ENCODE measurements at regions not wholly inside any gene's neighbourhood (a gene's known extent, or its start where the extent isn't known, plus 50 kb on each side); places are given as distances from the start of the nearest gene placed in this dataset.

DNA sequence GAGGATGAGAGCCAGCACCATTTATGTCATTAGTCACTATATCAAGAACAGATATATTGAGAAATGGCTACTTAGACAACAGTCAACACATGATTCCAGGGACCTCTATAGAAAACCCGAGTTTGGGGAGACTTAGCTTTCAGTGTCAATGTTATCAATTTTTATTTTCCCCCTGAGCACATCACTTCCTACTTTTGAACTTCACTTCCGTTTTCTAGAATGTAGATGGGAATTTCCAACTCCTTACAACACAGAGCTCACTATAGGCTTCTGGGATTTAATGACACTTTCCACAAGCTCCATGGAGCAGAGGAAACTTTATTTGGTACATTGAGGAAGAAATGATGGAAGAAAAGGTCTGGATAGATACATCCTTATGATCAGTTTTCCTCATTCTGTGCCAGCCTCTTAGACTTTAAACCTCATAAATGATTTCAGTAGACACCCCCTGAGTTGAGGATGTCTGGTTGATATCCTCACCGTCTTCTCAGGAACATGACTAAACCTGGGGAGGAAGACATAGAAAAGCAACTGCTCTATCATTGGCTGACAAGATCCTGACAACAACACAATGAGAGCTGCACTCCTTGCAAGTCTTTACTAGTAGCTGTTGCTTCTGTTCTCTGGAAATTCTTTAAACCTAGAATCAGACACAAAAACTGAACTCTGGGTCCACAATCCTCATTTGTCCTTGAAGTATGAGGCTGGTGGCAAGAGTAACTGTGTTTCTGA is 449.4 kb upstream of the OR4E1 start:
- TF ChIP-seq TAF1 (IDR thresholded peaks at IDR 0.05; ENCODE audit: borderline replicate concordance, insufficient read depth, low read length) (no peak), POLR2AphosphoS5 (IDR thresholded peaks at IDR 0.05; ENCODE audit: low read depth, low read length) (no peak)
- TF ChIP-seq, protein P1, sequence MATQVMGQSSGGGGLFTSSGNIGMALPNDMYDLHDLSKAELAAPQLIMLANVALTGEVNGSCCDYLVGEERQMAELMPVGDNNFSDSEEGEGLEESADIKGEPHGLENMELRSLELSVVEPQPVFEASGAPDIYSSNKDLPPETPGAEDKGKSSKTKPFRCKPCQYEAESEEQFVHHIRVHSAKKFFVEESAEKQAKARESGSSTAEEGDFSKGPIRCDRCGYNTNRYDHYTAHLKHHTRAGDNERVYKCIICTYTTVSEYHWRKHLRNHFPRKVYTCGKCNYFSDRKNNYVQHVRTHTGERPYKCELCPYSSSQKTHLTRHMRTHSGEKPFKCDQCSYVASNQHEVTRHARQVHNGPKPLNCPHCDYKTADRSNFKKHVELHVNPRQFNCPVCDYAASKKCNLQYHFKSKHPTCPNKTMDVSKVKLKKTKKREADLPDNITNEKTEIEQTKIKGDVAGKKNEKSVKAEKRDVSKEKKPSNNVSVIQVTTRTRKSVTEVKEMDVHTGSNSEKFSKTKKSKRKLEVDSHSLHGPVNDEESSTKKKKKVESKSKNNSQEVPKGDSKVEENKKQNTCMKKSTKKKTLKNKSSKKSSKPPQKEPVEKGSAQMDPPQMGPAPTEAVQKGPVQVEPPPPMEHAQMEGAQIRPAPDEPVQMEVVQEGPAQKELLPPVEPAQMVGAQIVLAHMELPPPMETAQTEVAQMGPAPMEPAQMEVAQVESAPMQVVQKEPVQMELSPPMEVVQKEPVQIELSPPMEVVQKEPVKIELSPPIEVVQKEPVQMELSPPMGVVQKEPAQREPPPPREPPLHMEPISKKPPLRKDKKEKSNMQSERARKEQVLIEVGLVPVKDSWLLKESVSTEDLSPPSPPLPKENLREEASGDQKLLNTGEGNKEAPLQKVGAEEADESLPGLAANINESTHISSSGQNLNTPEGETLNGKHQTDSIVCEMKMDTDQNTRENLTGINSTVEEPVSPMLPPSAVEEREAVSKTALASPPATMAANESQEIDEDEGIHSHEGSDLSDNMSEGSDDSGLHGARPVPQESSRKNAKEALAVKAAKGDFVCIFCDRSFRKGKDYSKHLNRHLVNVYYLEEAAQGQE (IDR thresholded peaks at IDR 0.05; ENCODE audit: insufficient read depth in 1 of 2, low read depth in 2 of 2, low read length in 2 of 2), result no peak

Measured in PFSK-1 (cell line).